Caki2 (cell line): ENCODE measurements at regions not wholly inside any gene's neighbourhood (a gene's known extent, or its start where the extent isn't known, plus 50 kb on each side); places are given as distances from the start of the nearest gene placed in this dataset.
A peak's percentile ranks its signal among the peaks of the same experiment; 100 is the strongest.

ENCODE experiments used
- DNase-seq: peaks from one replicate; pipeline ENCODE4 v3.0.0-alpha.2; 2015; ENCODE audit warnings: low read depth
- in situ Hi-C: cut with HindIII; loops from 2 replicates; pipeline ENCODE4 v1.10.0; 2016; ENCODE audit warnings: low sequenced_read_pairs, low pct_unique_long_range_greater_than_20kb, mixed read lengths

- DNase-seq: no peak
- in situ Hi-C loops: no loop called here
These were observed 1312.8 kb upstream of the ZEB2 start for GRCh38 chr2:145832681-145833080.

DNA sequence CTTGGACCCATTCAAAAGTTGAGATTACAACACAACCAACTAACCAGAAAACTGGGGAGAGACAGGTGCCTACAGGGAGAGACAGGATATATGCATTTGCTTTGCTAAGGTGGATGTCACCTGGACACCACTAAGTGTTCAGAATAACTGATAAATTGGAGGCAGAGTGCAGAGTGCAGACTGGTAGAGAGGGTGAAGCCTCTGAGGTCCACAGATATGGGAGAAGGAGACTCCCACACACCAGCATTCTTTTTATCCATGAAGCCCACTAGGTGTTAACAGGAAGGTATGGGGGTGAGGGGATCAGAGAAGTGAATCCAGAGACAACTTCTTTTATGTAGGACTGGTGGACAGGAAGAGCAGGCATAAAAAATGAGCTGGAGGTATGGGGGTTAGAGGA, 1310.0 kb upstream of the ZEB2 start:
- DNase-seq: no peak
- in situ Hi-C loops: no loop called here

DNA sequence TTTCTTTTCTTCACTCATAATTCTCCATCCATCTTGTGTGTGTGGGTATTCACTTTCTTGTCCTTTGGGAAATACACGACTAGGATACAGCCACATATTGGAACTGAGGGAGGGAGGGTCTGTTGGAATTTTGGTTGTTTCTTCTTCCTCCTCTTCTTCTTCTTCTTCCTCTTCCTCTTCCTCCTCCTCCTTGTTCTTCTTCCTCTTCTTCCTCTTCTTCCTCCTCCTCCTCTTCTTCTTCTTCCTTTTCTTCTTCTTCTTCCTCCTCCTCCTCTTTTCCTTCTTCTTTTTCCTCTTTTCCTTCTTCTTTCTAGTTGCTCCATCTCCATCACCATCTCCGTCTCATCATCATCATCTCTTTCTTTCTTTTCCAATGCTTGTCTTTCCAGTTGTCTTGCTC, 1307.3 kb upstream of the ZEB2 start:
- DNase-seq: no peak
- in situ Hi-C loops: no loop called here

DNA sequence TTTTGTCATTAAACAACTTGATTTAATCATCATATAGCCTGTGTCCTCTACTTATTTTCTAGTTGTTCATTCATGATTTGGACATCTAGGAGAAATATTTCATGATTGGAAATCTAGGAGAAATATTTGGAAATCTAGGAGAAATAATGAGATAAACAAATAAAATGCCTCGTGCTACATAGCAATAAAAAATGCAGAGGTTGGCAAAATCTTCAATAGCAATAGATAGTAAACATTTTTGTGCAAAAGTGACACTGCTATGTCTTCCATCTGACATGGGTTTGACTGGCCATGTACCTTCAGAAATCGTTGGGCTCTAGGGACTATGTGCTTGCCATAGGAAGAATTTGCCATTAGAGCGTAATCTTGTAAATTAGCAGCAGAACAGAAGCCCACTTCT, 1304.5 kb upstream of the ZEB2 start:
- in situ Hi-C loops: no loop called here
- no peak for DNase-seq

DNA sequence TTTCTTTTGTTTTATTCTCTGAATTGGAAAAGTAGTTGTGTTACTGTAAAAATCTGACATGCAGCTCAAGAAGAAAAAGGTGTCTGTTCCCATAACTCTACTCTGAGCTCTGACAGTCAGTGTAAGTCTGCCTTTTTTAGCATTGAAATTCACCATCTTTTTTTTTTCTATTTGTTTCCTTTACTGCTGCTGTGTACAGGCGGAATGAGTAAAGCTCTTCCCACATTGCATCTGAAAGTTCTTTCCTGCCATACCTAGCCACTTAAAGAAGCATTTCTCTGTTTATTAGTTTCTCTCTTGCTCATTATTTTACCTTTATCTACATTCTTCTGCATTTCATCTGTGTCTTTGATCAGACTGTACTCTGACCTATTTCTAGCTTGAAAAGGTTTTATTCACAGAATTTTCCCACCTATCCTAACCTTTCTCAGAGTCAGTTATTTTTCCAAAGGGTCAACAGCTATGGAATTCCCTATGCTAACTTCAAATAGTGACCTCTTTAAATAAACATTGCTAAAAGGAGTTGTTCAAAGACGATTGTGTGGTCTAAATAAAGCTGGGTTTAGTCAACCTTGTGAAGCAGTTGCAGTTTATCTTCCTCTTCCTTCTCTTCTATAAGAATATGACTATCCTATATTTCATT, 1303.1 kb upstream of the ZEB2 start:
- DNase-seq: no peak
- in situ Hi-C loops: no loop called here

DNA sequence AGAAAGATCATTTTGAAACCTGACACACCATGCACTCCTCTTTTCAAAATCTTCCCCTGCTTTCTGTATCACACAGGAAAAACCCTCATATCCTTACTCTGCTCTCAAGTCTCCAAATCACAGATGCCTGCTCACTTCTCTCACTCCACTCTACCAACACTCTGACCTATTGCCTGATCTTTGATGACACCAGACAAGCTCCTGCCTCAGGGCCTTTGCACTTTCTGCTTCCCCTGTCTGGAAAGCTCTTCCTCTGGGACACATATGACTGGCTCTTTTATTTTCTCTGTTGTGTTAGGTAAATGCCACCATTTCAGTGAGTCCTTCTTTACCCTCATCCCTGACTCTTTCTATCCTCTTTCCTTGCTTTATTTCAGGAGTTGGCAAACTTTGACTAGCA, 1300.7 kb upstream of the ZEB2 start:
- in situ Hi-C loops: no loop called here
- no peak for DNase-seq

DNA sequence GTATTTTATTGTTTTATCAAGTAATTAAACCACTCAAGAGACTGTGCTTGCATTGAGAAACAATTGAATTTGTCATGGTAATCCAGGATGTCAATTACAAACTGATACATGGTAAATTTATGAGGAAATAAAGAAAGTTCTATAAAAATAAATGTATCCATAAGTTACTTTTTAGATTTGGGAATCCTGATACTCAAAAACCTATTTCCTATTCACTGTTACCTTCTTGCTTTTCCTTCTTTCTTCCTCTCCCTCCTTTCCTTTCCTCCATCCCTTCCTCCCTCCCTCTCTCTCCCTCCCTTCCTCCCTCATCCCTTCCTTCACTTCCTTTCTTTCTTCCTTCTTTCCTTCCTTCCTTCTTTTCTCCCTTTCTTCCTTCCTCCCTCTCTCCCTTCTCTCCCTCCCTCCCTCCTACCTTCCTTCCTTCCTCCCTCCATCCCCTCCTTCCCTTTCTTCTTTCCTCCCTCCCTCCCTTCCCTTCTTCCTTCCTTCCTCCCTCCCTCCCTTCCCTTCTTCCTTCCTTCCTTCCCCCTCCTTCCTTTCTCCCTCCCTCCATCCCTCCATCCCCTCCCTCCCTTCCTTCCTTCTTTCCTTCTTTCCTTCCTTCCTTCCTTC, 1299.1 kb upstream of the ZEB2 start:
- in situ Hi-C loops: no loop called here
- no peak for DNase-seq

DNA sequence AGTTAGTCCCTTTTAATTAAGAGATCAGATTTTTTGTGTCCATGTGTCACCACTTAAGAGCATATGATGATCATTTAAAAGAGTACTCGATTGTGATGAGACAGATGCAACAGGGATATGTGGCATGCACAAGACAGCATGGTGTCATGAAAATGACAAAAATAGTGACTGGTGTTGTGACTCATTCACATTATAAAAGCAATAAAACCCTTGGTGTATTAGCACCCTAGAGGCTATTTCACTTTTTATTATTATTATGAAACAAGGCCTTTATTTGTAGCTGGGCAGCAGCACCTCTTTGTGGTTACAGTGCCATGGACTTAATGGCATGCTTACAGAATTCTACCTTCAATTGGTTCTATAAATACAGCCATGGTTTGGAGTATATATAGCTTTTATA, 1296.0 kb upstream of the ZEB2 start:
- in situ Hi-C loops: no loop called here
- DNase-seq: no peak

GRCh38 chr2:145813481-145813880, 1293.6 kb upstream of the ZEB2 start:
- DNase-seq: no peak
- in situ Hi-C loops: no loop called here

- in situ Hi-C loops: no loop called here
- no peak for DNase-seq
These were observed 1292.2 kb upstream of the ZEB2 start for GRCh38 chr2:145812165-145812554.

- in situ Hi-C loops: no loop called here
- no peak for DNase-seq
These were observed 1291.6 kb upstream of the ZEB2 start for GRCh38 chr2:145811276-145812164.

DNA sequence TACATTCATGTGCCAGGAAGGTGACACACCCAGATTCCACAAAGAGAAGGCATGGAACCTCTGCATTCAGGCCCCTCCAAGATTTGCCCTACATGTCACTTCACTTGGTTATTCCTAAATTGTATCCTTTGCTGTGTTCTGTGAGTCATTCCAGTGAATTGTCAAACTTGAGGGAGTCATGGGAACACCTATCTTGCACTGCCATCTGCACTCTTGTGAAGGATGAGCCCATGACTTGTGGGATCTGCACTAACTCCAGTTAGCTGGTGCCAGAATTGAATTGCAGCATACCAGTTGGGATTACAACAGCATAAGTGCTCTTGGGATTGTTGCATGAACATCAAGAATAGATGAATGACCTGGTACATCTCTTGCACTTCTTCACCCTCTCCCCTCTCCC, 1288.0 kb upstream of the ZEB2 start:
- no peak for DNase-seq
- in situ Hi-C loops: no loop called here

GRCh38 chr2:145807554-145807953, 1287.6 kb upstream of the ZEB2 start:
- in situ Hi-C loops: no loop called here
- peak; percentile 68 for DNase-seq

GRCh38 chr2:145806546-145806945, 1286.6 kb upstream of the ZEB2 start:
- DNase-seq: no peak
- in situ Hi-C loops: no loop called here

DNA sequence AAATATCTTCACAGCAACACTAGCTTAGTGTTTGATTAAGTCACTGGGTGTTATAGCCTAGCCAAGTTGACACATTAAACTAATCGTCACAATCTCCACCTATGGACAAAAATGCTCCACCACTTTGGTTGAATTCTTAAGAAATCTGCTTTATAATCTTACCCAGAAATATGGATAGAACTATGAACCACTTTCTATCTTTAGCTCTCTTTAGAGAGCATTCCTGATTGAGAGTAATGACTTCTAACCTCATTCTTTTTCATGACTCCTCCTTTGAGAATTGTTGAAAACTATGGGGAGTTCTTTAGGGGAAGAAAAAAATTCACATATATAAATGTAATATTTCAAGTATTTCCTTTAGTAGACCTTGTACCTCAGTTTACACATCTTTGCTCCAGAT, 1282.2 kb upstream of the ZEB2 start:
- in situ Hi-C loops: no loop called here
- DNase-seq: no peak

GRCh38 chr2:145801210-145801609, 1281.3 kb upstream of the ZEB2 start:
- no peak for DNase-seq
- in situ Hi-C loops: no loop called here

GRCh38 chr2:145800151-145801091, 1280.5 kb upstream of the ZEB2 start:
- in situ Hi-C loops: no loop called here
- peak; percentile 83 for DNase-seq

DNA sequence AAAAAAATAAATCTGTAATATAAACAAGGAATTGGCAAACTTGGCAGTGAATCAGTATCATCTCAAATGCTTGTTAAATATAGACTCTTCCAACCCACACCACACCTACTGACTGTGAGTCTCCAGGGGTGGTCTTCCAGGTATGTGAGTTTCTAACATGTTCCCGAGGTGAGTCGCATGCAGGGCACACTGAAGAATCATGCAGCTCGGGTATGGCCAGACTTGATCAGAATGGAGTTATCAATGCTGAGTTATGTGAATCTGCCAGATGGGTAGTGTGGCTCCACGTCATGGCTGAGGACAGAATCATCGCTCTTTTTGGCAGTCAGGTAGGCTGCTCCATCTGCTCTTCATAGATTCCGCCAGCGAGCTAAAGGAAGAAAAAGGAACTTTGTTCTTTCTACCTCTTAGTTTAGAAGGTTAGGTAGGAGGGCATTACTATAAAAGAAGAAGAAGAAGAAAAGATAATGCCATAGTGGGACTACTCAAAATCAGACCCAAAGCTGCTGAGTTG, 1279.7 kb upstream of the ZEB2 start:
- in situ Hi-C loops: no loop called here
- DNase-seq: no peak
